Right lung (tissue), 2 donors: ENCODE measurements at regions not wholly inside any gene's neighbourhood (a gene's known extent, or its start where the extent isn't known, plus 50 kb on each side); places are given as distances from the start of the nearest gene placed in this dataset.
A peak's percentile ranks its signal among the peaks of the same experiment; 100 is the strongest.

Experiments
- DNase-seq, 2 donors: peaks; one replicate each; pipeline ENCODE4 v3.0.0-alpha.2; 2013

GRCh38 chrX:145178268-145178667, 69.0 kb upstream of the SPANXN1 start:
- DNase-seq, result no peak

- DNase-seq, result peak in 1 of 2 donors; percentile 1
Observed at GRCh38 chrX:145190801-145191389, 56.4 kb upstream of the SPANXN1 start.
